NCI-H2029 (cell line): ENCODE measurements at regions not wholly inside any gene's neighbourhood (a gene's known extent, or its start where the extent isn't known, plus 50 kb on each side); places are given as distances from the start of the nearest gene placed in this dataset.
"Not testable (repeated sequence)": the region's sequence is repeated elsewhere in the genome, so short reads cannot be mapped to it uniquely, and the experiment has no call there.

Experiments
- DNase-seq: peaks from one replicate; lab custom pipeline; 2025; lab: John Stamatoyannopoulos, UW

DNA sequence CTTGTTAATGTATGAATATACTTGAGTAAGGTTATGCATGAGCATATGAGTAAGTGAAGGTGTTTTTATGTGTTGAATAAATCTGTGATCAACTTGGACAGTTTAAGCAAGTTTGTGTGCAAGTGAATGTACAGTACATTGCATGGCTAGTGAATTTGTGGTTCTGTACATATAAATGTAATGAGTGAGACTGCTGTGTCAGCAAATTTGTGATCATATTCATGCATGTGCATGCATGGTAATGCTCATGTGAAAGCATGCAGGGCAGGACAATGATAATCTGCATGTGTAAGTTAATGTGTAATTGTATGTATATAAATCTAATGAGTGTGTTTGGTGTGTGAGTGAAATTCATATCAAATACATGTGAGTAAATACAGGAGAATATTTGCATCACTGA, 188.5 kb downstream of the PWWP3B start:
- no peak for DNase-seq

DNA sequence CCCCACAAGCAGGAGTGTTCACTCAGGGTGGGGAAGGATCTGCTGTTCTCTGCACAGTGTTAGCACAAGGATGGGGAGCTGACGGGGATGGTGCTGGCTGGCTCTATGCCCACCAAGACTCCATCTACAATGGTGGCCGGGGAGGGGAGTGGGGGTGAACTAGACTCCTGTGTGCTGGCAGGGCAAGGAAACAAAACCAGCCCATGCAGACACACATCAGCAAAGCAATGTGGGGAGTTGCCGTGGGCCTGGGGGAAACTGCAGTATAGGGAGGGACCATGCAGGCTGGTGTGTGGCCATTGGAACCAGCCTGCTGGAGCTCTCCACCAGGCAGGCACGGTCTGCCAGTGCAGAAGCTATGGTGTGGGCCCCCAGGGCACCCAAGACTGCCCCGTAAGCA, 195.1 kb downstream of the PWWP3B start:
- no peak for DNase-seq

DNA sequence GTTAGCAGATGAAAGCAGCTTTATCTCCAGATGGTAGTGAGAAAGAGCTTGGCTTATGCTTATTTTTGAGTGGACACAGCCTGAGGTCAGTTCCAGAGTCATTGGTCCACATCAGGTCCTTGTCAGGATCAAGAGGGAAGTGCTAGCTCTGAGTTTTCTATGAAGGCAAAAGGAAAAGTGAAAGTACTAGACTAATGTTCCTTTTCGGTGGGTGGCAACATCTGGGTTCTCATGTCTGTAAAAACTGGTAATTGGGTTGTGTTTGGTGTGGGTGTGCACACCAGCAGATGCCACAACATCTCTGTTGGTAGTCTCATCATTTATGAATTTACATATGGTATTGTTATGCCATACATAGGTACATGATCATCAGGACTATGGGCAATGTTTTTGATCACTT, 210.5 kb downstream of the PWWP3B start:
- DNase-seq: no peak

DNA sequence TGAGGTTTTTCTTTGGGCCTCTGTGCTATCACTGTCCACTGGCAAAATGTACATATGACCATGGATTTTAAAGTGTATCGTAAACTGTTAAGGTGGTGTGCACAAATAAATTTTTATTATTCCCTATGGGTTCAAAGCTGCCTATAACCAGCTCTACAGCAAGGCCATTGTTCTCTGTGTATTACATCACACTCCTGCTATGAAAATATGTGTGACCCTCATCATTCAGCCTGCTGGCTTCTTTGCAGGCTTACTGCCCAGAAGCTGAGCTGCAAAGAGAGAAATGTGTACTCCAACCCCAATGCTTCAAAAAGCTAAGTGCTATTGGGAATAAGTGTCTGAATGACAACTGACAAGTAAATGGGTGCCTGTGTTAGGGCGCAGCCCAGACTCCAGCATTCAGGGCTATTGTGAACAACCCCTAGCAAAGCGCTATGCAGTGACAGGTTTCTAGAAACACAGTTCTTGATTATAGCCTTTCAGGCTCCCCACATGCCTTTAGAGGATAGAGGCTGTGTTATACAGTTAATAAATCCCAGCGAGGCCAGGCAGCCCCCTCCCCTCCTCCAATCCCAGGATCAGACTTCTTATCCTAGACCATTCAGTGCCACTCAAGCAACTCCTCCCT, 220.4 kb upstream of the RADX start:
- no peak for DNase-seq

DNA sequence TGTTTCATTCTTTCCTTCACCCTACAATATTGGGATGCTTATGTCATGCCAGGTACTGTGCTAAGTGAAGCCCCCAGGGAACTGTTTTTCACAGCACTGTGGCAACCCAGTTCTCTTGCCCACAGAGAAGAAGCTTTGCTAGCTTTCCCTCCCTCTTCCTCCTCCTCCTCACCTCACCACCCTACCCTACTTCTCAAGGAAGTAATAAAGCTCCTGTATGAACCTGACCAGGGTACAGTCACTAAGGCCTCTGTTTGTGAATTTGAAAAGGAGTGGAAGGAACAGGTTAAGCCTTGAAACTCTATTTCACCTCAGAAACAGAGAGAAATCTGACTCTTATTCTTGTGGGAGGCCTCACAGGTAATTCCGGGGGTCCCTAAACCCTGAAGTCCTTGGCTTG, 219.4 kb upstream of the RADX start:
- no peak for DNase-seq

DNA sequence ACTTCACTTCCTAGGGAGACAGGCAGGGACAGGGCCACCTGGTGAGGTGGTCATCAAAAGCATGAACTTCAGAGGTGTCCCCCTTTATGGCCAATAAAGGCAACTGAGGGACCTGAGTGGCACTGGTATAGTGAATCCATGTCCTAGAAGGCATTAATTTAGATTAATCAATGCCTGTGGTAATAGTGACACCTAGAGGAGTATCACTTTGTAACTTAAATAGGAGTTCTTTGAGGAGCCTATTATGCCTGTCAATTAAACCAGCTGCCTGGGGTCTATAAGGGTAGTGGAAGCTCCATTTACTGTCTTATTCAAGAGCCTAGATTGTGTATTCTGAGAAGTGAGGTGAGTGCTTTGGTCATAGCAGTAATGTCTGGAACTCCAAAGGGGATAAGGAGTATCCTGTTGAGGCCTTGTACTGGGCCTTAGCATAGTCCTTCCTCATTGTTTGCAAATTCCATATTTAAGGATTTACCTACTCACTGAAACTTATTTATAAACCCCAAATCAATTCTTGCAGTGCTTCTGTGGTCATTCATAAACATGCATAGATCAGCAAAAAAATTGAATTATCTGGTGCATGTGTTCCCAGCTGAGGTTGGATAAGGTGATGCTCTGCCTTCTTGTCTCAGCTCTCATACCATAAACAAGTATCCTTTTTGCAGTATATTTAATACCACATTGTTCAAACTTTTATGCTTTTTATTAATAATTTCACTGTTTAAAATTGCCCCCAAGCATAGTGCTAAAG, 213.8 kb upstream of the RADX start:
- no peak for DNase-seq

DNA sequence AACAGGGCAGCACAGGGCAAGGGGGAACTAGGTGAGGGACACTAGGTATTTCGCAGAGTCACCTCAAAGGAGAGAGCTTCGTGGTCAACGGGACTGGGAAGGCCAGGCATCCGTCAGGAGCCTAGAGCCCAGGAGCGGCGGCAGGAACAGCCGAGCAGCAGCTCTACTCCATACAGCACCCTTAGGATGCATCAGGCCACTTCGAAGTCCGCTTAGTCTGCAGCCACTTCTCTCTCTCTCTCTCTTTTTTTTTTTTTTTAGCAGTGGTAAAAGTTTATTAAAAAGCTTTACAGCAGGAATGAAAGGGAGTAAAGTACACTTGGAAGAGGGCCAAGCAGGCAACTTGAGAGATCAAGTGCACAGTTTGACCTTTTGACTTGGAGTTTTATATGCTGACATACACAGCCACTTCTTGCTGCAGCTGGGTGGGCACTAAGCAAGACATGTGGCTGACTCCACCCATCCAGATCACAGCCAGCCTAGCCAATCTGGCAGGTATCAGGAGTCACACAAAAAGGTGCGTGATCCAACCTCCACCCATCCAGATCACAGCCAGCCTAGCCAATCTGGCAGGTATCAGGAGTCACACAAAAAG, 209.7 kb upstream of the RADX start:
- DNase-seq: no peak

DNA sequence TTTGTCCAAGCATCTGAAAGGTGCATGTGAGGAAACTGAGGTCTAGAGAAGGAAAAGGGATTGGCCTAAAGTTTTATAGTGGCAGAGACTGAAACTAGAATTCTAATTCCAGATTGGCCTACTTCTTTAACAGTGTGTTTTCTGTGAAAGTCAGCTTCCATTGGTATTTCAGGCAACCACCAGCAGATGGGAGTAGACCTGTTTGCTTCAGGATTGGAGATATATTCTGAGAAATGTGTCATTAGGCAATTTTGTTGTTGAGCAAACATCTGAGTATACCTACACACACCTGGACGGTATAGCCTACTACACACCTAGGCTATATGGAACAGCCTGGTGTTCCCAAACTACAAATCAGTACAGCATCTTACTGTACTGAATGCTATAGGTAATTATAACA, 207.3 kb upstream of the RADX start:
- DNase-seq: no peak

DNA sequence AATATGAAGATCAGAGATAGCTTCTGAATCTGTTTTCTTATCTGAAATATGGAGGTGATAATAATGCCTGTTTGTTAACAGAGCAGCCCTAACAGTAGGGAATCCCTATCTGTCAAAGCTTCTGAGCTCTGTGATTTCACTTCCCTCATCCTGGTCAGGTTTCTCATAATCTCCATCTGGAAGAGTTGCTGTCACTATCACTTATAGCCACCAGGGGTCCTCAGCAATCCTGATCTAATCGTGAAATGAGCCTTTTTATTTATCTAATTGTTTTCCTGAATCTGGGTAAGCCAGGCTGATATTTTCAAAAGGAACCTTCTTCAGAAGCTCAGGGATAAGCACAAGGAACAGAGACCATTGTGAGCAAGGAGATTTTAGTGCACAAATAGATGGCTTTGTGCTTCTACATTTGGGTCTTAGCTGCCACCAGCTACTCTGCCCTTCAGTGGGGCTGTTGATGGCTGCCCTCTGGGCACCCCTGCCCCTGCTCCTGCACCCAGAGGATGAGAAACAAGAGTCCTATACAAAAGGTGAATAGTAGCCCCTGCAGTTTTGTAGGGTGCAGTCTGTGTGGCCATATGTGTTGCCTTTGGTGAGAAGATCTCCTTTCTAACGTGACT, 196.4 kb upstream of the RADX start:
- DNase-seq: no peak

DNA sequence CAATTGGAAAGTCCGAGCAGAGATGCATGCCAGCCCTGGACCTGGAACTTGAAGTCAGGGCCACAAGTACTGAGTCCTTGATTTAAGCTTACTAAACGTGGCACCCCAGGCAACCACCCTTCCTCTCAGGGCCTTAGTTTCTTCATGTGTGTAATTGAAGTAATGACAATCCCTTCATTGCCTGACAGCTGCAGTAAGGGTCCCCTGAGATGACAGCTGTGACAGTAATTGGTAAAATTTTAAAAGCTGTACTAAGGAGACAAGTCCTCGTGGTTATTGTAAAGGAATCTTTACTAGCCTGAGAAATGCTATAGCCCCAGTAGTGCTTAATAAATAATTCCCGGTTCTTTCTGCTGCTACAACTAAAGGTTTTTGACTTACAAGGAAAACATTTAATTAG, 175.1 kb upstream of the RADX start:
- DNase-seq: no peak

DNA sequence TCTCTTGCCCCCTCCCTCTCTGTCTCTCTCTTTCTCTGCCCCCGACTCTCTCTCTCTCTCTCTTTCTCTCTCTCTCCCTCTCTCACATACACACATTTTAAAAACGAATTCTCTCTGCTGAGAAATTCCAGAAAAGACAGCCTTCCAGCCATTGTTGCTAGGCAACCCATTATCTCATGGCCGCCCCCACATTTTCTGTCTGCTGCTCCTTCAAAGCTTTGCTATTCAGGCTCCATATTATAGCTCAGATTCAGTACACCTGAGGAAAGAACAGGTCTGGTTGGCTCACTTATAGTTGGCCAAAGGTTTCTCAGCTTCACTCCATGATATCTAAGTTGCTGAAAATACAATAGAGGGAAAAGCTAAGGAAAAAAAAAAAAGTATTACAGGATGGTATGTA, 174.4 kb upstream of the RADX start:
- DNase-seq: no peak

DNA sequence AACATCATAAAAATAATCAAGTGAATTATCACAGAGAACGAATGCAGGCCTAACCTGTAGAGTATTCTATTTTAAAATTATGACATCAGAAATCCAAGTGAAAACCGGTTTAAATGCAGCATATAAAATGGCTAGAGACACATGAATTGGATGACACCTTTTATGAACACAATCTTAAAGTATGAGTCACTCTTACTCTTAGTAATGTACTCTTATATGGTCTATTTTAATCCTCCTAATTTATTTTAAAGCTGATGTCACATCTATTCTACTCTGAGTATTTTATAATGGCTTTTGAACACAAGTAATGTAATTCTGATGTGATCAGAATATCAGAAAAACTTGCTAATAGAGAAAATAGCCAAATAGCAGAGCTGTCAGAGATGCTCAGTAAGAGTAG, 161.4 kb upstream of the RADX start:
- no peak for DNase-seq

DNA sequence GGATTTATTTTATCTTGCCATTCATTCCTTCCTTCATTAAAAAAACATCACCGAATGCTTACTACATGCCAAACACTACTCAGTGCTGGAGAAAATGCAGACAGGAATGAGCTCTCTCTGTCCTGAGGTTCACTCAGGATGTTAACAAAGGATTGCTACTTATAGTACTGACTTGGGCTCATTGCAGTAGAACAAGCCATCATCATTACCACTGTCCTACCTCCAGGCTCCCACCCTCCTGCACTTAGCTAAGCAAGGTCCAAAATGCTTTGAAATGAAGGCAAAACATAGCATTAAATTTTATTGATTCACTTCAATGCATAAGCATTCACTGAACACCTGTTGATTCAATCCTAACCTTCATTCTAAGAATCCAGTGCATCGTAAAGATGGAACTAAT, 159.8 kb upstream of the RADX start:
- no peak for DNase-seq

DNA sequence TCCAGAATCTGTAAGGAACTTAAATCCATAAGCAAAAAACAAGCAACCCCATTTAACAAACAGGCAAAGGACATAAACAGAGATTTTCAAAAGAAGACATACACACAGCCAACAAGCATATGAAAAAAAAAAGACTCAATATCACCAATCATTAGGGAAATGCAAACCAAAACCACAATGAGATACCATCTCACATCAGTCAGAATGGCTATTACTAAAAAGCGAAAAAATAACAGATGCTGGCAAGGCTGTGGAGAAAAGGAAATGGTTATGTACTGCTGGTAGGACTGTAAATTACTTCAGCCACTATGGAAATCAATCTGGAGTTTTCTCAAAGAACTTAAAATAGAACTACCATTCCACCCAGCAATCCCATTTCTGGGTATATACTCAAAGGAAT, 156.8 kb upstream of the RADX start:
- no peak for DNase-seq

DNA sequence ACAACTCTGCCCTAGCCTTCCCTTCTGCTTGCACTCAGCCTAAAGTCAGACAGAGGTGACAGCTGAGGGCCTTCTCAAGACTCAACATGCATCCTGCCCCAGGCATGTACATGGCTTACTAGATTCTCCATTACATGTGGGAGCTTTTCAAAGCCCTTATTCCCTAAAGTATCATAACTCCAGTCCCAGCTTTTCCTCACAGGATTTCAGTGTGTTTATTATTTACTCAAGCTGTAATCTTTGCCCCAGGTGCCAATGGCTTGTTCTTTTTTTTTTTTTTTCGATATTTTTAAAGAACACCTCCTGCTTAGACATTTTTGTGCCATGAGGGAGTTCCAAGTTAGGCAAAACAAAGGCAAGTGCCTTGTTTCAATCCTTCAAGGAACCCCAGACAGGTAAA, 154.0 kb upstream of the RADX start:
- no peak for DNase-seq

DNA sequence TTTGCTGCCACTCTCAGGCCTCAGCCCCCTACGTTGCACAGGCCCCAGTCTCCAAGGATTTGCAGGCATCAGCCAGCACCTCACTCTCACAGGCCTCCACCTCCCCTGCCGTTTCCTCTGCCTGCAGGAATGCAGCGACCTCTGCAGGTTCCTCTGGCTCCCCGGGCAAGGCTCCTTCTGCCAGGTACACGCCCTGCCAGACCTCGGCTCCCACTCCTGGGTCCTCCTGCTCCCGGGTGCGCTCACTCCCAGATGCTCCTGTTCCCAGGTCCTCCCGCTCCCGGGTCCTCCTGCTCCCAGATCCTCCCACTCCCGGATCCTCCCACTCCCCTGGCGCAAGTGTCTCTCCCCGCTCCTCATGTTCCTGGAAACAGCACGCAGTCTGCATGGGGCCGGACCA, 144.4 kb upstream of the RADX start:
- no peak for DNase-seq

DNA sequence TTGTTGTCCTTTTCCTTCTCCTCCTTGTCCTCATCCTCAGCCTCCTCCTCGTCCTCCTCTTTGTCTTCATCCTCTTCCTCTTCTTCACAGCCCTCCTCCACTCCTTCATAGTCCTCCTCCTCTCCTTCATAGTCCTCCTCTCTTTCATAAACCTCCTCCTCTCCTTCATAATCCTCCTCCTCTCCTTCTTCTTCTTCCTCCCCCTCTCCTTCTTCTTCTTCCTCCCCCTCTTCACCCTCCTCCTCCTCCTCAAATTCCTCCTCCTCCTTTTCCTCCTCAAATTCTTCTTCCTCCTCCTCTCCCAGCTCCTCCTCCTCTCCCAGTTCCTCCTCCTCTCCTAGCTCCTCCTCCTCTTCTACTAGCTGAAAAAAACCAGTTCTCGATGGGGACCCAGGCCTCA, 143.8 kb upstream of the RADX start:
- DNase-seq: no peak

DNA sequence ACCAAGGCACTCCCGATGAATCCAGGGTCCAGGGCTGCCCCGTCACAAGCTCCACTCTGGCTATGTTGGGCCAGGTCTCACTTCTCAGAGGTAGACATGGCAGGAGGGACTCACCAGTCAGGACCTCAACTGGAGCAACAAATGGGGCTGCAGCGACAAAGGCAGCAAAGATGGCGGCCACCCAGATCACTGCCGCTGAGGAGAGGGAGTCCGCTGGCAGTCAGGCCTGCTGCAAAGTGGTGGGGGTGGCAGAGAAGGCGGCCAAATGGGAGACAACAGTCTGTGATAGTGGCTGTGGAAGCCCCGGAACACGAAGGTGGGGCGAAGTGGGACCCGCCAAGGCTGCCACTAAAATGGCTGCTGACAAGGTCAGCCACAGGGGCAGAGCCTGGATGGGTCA, 143.3 kb upstream of the RADX start:
- DNase-seq: no peak

DNA sequence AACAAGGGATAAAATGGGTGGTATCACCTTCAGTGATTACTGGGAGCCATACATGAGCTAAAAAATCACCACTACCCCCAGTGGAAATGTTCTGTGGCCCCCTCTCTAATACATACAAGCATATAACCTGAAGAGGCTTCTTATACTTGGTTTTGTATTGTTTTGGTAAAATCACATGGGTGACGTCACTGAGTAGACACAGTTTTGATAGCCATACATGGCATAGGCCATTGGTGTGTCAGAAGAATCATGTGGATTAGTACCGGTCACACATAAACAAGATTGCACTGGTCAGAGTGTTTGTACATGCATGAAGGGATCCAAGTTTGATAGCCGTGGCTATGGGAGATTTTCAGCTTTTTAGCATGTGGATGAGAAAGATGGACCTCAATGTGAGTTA, 131.9 kb upstream of the RADX start:
- DNase-seq: no peak

DNA sequence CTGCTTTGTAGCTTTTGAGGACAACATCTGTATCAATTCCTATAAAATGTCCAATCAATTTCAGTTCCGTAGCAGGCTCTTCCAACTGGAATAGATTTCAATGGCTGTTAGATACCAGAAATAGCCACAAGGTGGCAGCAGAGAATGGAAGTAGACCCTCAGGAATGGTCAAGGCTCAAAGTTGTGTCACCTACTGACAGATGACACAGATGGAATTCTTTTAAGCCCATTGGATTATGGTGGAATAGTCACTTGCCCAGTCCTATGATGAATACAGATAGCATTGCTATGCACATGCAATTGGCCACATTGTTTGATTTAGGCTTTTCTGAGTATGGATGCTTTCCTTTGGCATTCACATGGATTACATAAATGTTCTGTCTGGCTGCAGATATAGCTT, 130.4 kb upstream of the RADX start:
- DNase-seq: peak; percentile 10

DNA sequence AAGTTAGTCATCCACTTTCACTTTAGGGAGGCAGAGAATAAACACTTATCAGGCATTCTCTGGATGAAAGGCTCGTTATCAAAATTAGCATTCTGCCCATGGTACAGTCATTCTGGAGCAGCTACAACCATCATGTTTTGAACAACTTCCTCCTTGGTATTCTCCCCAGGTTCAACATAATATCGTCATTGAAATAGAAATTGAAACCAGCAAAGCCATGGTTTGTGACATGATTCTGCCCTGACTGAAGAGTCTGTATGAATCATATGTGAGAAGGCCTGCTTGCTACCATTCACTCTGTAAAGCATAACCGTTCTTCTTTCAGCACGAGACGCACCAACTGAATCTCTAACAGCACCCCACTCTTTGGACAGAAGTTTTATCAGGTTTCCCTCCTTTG, 127.5 kb upstream of the RADX start:
- DNase-seq: no peak

DNA sequence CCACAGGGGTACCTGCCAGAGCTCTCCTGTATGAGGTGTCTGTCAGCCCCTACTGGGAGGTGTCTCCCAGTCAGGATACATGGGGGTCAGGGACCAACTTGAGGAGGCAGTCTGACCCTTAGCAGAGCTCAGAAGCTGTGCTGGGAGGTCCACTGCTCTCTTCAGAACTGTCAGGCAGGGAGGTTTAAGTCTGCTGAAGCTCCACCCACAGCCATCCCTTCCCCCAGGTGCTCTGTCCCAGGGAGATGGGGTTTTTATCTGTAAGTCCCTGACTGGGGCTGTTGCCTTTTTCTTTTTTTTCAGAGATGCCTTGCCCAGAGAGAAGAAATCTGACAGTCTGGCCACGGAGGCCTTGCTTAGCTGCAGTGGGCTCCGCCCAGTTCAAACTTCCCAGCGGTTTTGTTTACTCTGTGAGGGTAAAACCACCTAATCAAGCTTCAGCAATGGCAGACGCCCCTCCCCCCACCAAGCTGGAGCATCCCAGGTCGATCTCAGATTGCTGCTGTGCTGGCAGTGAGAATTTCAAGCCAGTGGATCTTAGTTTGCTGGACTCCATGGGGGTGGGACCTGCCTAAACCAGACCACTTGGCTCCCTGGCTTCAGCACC, 118.5 kb upstream of the RADX start:
- not testable (repeated sequence) for DNase-seq

DNA sequence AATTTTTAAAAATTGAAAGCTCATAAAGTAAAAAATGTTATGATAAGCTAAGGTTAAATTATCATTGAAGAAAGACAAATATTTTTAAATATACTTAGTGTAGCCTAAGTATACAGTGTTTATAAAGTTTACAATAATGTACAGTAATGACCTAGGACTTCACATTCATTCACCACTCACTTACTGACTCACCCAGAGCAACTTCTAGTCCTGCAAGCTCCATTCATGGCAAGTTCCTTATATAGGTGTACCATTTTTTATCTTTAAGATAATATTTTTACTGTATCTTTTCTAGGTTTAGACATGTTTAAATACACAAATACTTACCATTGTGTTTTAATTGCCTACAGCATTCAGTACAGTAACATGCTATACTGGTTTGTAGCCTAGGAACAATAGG, 112.3 kb upstream of the RADX start:
- DNase-seq: no peak
